Esophagus muscularis mucosa (tissue), 4 donors: ENCODE measurements at regions not wholly inside any gene's neighbourhood (a gene's known extent, or its start where the extent isn't known, plus 50 kb on each side); places are given as distances from the start of the nearest gene placed in this dataset.

Source experiments
- EP300 ChIP-seq: sonication (generic); formaldehyde crosslinking; IDR thresholded peaks from one replicate; pipeline ENCODE4 v1.6.1; 2017; ENCODE audit warnings: antibody characterized with exemption
- POLR2A ChIP-seq: fragments of 450-650 bp; IDR thresholded peaks from one replicate; pipeline ENCODE4 v1.6.1; 2017; ENCODE audit warnings: antibody characterized with exemption, moderate library complexity, mild to moderate bottlenecking, low read depth
- POLR2AphosphoS5 ChIP-seq, 2 donors: sonication (generic); formaldehyde crosslinking; IDR thresholded peaks; one replicate each; pipeline ENCODE4 v1.6.1; 2017; ENCODE audit warnings: antibody characterized with exemption in 2 of 2
- TF ChIP-seq, protein P1 (sequence below), 3 experiments: fragments of 200-600 bp in 2 of 3; fragments of 450-650 bp in 1 of 3; sonication (generic) in 2 of 3; IDR thresholded peaks; one replicate each; pipeline ENCODE4 v1.5.1; 2017 to 2019; ENCODE audit warnings: antibody characterized with exemption in 3 of 3, mild to moderate bottlenecking in 2 of 3, moderate library complexity in 1 of 3

DNA sequence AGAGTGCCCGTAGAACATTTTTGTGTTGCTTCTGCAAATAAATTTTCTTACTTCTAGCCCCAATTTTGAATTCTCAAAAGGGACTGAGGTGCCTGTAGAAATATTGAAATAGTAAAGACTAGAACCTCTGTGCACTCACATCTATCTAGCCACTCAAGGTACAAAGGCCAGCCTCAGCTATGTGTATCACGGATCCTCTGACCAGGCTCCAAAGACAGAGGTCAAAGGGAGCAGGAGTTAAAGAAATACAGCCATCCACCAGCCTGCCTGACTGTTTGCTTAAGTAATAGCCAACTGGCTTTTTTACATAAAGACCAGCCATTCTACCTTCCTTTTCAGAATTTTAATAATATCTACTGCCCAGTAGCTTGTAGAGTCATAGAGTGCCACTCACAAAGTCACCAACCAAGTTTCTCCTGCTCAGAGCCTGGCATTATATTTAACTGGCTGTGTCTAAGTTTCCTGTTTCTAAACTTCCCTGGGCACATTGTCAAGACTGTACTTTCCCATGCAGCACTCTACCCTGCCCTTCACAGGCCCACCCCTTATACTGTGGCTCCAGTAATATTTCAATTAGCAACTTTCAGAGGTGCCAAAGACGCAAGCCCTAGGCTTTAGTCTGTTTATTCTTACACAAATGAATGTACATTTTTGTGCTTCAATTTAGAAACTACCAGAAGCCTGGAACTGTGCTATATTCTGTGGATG lies 338.3 kb upstream of the NT5C1B start:
- no peak for TF ChIP-seq POLR2A
- TF ChIP-seq, protein P1, sequence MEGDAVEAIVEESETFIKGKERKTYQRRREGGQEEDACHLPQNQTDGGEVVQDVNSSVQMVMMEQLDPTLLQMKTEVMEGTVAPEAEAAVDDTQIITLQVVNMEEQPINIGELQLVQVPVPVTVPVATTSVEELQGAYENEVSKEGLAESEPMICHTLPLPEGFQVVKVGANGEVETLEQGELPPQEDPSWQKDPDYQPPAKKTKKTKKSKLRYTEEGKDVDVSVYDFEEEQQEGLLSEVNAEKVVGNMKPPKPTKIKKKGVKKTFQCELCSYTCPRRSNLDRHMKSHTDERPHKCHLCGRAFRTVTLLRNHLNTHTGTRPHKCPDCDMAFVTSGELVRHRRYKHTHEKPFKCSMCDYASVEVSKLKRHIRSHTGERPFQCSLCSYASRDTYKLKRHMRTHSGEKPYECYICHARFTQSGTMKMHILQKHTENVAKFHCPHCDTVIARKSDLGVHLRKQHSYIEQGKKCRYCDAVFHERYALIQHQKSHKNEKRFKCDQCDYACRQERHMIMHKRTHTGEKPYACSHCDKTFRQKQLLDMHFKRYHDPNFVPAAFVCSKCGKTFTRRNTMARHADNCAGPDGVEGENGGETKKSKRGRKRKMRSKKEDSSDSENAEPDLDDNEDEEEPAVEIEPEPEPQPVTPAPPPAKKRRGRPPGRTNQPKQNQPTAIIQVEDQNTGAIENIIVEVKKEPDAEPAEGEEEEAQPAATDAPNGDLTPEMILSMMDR (IDR thresholded peaks at IDR 0.05): no peak
- TF ChIP-seq POLR2AphosphoS5 (IDR thresholded peaks at IDR 0.05): no peak
- TF ChIP-seq EP300: no peak
